Left forelimb (tissue), 1 donor: ENCODE measurements at regions not wholly inside any gene's neighbourhood (a gene's known extent, or its start where the extent isn't known, plus 50 kb on each side); places are given as distances from the start of the nearest gene placed in this dataset.

Source experiments
- DNase-seq: peaks from one replicate; pipeline ENCODE4 v3.0.0-alpha.2; 2018; ENCODE audit warnings: low spot score

DNA sequence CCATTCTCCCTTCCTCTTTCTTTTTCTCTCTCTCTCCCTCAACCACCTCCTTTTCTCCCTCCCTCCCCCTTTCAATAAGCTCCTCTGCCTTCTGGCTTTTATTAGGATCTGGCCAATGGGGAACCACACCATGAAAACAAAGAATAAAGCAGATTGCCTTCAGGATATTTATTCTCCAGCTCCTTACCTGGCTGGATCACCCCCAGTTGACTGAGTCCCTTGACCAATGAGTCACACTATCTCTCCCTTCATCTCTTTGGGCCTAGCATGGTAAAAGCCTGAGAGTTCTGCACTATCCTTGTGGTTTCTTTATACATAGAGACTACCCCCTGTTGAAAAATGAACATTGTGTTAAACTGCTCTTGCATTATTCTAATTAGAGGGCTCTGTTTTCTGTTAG lies 476.8 kb downstream of the EPHA7 start:
- no peak for DNase-seq

DNA sequence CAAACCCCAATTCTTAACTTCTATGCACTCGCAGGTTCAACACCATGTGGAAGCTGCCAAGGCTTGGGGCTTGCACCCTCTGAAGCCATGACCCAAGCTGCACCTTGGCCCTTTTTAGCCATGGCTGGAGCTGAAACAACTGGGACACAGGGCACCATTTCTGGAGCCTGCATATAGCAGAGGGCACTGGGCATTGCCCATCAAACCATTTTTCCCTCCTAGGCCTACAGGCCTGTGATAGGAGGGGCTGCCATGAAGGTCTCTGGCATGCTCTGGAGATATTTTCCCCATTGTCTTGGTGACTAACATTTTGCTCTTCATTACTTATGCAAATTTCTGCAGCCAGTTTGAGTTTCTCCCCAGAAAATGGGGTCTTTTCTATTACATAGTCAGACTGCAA lies 484.7 kb downstream of the EPHA7 start:
- DNase-seq, result no peak

GRCh38 chr6:92930171-92930570 lies 489.2 kb downstream of the EPHA7 start:
- DNase-seq, result no peak

DNA sequence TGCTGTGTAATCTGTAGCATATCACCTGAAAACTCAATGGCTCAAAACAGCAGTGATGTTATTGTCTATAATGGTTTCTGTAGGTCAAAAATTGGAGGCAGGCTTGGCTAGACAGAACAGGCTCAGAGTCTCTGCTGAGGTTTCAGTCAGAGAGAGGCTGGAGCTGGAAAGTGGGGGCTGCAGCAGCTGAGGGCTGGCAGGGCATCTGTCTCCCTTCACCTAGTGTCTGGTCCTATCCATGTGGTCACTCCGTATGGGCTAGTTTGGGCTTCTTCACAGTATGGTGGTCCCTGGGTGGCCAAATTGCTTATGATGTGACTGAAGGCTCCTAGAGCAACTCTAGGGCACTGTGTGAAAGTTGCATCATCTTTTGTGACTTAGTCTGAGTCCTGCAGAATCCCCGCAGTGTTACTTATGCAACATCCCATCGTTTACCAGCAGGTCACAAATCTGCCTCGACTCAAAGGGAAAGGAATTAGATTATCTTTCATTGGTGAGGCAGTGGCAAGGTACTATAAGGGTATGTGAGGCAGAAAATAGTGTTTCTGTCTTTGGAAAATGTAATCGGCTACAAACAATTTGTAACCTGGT lies 497.0 kb downstream of the EPHA7 start:
- no peak for DNase-seq

- no peak for DNase-seq
These were observed 503.9 kb downstream of the EPHA7 start for GRCh38 chr6:92915466-92915865.

DNA sequence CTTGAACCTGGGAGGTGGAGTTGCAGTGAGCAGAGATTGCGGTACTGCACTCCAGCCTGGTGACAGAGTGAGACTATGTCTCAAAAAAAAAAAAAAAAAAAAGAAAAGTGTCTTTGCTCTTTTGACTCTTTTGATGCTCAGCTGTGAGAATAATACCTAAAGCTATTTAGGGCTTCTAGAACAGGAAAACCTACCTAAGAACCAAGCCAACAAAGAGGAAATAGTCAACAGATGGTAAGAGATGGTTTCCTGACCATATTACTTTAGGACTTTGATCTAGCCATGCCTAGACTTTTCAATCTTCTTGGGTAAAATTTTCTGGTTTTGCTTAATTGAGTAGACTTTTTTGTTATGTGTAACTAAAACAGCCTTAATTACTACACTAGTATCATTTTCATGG lies 508.1 kb downstream of the EPHA7 start:
- no peak for DNase-seq

- no peak for DNase-seq
These were observed 508.7 kb downstream of the EPHA7 start for GRCh38 chr6:92910646-92911045.

- no peak for DNase-seq
These were observed 513.0 kb downstream of the EPHA7 start for GRCh38 chr6:92906385-92906784.

- no peak for DNase-seq
These were observed 525.6 kb downstream of the EPHA7 start for GRCh38 chr6:92893741-92894140.

GRCh38 chr6:92892626-92893170 lies 526.7 kb downstream of the EPHA7 start:
- DNase-seq, result no peak

DNA sequence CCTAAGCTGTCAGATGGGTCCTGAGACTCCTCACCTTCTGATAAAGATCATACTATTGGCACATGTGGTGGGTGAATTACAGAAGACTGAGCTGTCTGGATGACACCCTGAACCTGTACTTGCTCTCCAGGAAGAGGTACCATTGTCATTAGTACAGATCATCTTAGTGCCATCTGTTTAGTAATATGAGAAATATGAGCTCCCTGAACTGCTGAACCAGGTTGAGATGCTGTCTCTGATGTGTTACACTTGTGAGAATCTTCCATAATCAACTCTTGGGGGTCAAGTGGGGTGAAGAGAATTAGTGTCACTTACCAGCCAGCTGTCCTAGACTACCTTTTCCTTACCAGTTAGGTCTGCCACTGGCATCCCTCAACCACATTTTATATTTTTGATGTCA lies 531.0 kb downstream of the EPHA7 start:
- no peak for DNase-seq

- no peak for DNase-seq
These were observed 531.5 kb downstream of the EPHA7 start for GRCh38 chr6:92887871-92888270.

GRCh38 chr6:92879526-92879925 lies 539.8 kb downstream of the EPHA7 start:
- DNase-seq, result no peak

DNA sequence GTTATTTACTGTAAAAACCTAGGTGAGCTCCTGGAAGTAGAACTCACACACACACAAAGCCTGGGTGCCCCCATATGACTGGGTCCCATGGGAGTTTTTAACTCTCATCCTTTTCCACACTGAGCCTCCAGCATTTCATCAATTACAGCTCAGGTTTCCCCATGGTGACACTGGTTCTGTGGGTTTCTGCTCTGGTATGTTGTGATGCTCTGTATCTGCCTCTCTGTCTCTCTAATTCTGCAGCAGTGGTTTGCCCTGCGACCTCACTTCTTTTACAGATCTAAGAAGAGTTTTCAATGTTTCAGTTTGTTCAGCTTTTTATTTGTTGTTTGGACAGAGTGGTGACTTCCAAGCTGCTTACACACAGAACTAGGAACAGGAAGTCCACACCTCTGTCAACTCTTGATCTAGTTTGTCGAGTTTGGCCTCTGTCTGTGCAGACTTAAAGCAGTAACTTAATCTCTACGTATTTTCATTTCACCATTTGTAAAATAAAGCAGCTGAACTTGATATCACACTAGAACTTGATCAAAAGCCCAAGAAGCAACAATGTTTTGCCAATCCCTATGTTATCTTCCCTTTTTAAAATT lies 554.3 kb downstream of the EPHA7 start:
- no peak for DNase-seq

DNA sequence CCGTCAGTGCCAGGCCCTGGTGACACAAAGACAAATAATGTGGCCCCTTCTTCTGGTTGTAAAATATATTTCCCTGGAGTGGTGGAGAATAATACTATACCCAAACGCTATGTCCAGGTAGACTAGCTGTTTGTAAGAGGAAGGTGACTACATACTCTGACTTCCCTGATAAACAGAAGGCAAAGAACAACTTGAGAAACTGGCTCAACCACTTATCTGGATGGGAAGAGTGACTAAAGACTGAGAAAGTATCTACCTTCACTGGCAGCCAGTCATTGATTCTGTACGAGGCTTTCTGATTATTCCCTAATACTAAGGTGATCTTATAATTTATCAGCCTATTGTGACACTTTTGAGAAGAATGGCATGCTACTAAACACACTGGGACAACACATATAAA lies 569.7 kb downstream of the EPHA7 start:
- DNase-seq, result no peak

DNA sequence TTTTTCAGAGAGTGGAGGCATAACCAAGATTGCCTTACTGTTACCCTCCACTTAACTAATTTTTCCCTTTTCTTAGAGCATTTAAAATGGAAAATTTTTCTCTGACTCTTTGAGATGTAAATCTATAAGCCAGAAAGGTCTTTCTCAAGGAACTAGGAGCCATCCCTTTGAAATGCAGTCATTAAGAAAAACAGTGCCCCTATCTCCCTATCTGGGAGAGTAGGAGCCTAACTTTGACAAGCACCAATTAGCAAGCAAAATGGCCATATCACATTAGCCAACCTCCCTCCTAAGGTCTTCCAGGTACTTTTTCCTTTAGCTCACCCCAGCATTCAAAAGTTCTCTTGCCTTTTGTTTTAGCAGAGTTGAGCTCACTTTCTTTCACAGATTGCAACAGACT lies 570.5 kb downstream of the EPHA7 start:
- no peak for DNase-seq

GRCh38 chr6:92848459-92848858 lies 570.9 kb downstream of the EPHA7 start:
- DNase-seq, result no peak

GRCh38 chr6:92847988-92848387 lies 571.4 kb downstream of the EPHA7 start:
- no peak for DNase-seq

GRCh38 chr6:92840246-92840930 lies 579.0 kb downstream of the EPHA7 start:
- DNase-seq, result no peak

DNA sequence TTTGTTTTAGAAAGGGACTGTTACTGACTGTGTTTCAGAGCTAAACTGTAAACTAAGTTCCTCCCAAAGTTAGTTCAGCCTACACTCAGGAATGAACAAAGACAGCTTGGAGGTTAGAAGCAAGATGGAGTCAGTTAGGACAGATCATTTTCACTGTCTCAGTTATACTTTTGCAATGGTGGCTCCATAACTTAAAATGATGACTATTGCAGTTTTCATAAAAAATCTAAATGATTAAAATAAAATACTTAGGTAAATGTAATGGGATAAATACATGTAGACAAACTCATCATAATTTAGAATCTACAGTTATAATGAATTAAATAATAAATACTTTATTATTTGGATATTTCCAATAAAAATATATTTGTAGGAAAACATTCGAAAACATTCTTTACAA lies 590.6 kb downstream of the EPHA7 start:
- no peak for DNase-seq

- no peak for DNase-seq
These were observed 592.3 kb downstream of the EPHA7 start for GRCh38 chr6:92827104-92827503.

DNA sequence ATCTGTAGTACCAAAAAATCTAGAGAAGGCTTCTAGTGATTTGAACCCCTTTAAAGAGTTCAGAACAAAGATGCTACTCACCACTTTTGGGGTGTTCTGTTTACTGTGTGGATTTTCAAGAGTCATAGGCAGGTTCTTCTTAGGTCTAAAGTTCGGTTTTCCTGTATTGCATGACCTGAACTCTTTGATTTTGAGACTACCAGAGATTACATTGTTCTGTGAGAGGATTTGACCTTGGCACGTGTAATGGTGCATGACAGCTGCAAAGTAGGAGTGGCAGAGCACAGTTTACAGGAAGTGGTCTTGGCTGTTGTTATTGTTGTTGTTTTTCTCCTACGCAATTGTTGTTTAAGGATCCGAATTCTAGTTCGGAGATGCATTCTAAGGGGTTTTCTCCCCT lies 592.7 kb downstream of the EPHA7 start:
- DNase-seq, result no peak

- no peak for DNase-seq
These were observed 597.1 kb downstream of the EPHA7 start for GRCh38 chr6:92822222-92822621.

- DNase-seq, result no peak
These were observed 598.8 kb downstream of the EPHA7 start for GRCh38 chr6:92820601-92821000.
